D721Med (cell line): ENCODE measurements at regions not wholly inside any gene's neighbourhood (a gene's known extent, or its start where the extent isn't known, plus 50 kb on each side); places are given as distances from the start of the nearest gene placed in this dataset.

Experiments used
- DNase-seq: peaks from one replicate; pipeline ENCODE4 v3.0.0; 2011; ENCODE audit warnings: low spot score; ENCODE audit not compliant: insufficient read length
- FAIRE-seq: peaks from 2 replicates; lab custom pipeline; 2011; peaks lifted over from hg19 to GRCh38; lab: Jason Lieb, UNC
- TF ChIP-seq, protein P1 (sequence below): IDR thresholded peaks from 2 replicates; pipeline ENCODE4 v1.5.1; 2012; ENCODE audit warnings: mild to moderate bottlenecking, control low read depth; ENCODE audit not compliant: insufficient read depth; ENCODE audit errors: missing control alignments

DNA sequence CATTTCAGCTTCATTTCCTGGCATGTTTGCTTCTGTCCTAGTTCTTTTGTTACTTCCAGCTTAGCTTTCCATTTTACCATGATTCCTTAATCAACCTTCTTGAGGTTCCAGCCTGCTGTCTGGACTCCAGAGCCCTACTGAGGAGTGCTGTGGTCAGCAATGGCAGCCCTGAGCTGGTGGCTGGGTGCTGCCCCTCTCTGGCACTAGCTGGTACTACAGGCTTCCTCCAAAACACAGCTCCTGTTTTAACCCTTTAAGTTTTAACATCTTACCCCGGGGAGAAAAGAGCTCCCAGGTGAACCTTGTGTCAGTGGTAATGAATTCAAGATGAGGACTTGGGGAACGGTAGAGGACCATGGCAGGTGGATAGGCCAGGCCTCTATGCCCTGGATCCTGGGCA, 395.5 kb downstream of the TMEM114 start:
- peak; percentile 20 for DNase-seq
- FAIRE-seq = no peak
- TF ChIP-seq, protein P1, sequence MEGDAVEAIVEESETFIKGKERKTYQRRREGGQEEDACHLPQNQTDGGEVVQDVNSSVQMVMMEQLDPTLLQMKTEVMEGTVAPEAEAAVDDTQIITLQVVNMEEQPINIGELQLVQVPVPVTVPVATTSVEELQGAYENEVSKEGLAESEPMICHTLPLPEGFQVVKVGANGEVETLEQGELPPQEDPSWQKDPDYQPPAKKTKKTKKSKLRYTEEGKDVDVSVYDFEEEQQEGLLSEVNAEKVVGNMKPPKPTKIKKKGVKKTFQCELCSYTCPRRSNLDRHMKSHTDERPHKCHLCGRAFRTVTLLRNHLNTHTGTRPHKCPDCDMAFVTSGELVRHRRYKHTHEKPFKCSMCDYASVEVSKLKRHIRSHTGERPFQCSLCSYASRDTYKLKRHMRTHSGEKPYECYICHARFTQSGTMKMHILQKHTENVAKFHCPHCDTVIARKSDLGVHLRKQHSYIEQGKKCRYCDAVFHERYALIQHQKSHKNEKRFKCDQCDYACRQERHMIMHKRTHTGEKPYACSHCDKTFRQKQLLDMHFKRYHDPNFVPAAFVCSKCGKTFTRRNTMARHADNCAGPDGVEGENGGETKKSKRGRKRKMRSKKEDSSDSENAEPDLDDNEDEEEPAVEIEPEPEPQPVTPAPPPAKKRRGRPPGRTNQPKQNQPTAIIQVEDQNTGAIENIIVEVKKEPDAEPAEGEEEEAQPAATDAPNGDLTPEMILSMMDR = peak; percentile 30

GRCh38 chr16:8188841-8189240, 401.5 kb downstream of the TMEM114 start:
- TF ChIP-seq, protein P1 = no peak
- FAIRE-seq (no peak), DNase-seq (no peak)

- TF ChIP-seq, protein P1 = no peak
- DNase-seq (no peak), FAIRE-seq (no peak)
Measured at GRCh38 chr16:8187782-8188372, 402.4 kb downstream of the TMEM114 start.

DNA sequence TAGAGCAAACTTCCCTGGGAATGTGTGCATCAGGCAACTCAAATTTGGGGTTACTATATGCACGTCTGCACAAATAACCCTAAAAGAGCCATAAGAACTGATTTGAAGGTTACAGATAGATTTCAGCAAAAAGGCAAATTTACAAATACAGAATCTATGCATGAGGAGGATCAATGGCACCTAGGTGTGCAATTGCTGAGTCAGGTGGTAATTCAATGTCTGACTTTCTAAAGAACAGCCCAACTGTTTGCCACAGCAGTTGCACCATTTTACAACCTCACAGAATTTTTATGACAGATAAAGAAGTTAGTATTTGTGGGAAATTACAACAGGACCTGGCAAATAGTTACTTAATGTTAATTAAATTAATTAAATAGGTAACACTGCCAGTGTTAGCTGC, 405.5 kb downstream of the TMEM114 start:
- FAIRE-seq (no peak), DNase-seq (no peak)
- TF ChIP-seq, protein P1 = no peak

DNA sequence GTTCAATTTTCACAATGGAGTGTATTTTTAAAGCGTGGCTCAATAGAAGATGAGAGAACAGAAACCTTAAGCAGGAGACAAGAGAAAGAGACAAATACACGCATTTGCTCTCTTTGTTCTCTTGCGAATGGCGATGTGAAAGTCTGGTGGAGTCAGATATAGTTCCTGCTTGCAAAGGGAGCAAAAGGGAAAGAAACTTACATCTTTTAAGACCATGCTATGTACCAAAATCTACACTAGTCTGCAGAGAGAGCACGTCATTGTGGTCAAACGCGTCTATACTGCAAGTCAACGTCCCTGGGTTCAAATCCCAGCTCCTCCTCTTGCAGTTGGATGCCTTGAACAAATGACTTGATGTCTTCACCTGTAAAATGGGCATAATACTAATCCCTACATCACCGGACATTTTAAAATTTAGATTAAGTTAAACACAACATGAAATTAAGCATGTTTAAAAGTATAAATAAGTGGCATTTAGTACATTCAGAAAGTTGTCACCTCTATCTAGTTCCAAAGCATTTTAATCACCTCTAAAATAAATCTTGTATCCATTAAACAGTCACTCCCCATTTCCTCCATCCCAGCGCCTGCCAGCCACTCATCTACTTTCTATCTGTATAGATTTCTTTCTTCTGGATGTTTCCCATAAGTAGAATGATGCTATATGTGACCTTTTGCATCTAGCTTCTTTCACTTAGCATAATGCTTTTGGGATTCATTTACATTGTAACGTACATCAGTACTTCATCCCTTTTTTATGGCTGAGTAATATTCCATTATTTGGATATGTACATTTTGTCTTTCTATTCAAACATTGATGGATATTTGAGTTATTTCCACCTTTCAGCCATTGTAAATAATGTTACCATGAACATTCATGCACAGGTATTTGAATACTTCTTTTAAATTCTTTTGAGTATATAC, 406.9 kb downstream of the TMEM114 start:
- DNase-seq (no peak), FAIRE-seq (no peak)
- TF ChIP-seq, protein P1 = no peak

DNA sequence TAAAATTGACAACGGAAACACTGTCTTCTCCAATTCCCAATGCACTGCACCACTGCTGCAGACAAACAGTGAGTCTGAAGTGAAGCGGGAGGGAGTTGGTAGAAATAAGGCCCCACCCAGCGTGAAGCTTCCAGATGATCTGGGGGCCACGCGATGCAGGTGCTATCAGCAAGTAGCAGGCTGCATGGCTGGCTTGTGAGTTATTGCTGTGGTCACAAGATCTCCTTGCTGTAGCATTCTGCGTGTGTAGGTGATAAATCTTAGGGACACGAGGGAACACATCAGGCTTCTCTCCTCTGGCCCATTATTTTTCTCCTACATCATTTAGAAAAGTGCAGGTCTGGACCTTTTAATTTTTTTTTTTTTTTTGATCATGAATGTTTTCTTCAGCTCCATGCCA, 407.6 kb downstream of the TMEM114 start:
- no peak for DNase-seq
- TF ChIP-seq, protein P1 = no peak
- FAIRE-seq = no peak

- no peak for DNase-seq
- no peak for FAIRE-seq
- TF ChIP-seq, protein P1 = no peak
Measured at GRCh38 chr16:8179615-8180014, 410.7 kb downstream of the TMEM114 start.
